ENCODE measurements at regions not wholly inside any gene's neighbourhood (a gene's known extent, or its start where the extent isn't known, plus 50 kb on each side); places are given as distances from the start of the nearest gene placed in this dataset.

DNA sequence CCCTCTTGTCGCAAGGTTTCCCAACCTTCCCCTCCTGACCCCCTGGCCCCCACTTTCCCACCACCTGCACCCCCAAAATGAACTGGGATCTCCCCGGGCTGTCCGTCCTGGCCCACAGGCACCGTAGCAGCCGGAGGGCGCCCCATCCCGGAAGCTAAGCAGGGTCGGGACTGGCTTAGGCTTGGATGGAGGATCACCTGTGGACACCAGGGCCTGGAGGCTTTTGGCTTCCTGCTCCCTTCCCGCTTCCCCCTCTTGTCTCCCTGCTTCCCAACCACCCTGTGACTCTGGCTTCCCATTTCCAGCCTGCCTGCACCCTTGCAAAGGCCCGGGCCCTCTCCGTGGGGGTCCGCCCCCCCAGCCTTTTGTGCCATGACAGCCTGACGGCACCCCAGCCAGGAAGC lies 2291.3 kb downstream of the TP53TG3F start:
- Mint-ChIP-seq H3K4me1 (no peaks in the 10 kb centered on the region), H3K27ac (no peak overlapping the region), H3K27me3 (ENCODE audit: low read depth) (peaks cover 1% of the 10 kb centered on the region), H3K4me3 (no peak overlapping the region), H3K36me3 (ENCODE audit: insufficient read depth in 1 of 3, low read depth in 3 of 3) (peaks cover 0 to 5% (median 5%) of the 10 kb centered on the region in 3 experiments; a peak in 4 of 7 replicates), H3K9me3 (peaks cover 85 to 95% of the 10 kb centered on the region in 2 experiments)
- Histone ChIP-seq H2BK20ac (ENCODE audit: low read depth, low read length, poor library complexity, severe bottlenecking) (no peak overlapping the region), H3K23me2 (ENCODE audit: insufficient read length, low read depth, low read length, poor library complexity, severe bottlenecking) (no peaks in the 10 kb centered on the region), H3K4me2 (ENCODE audit: insufficient read depth, insufficient read length, low read length) (no peak overlapping the region), H4K5ac (ENCODE audit: insufficient read length, low read depth, low read length) (no peak overlapping the region), H3K79me2 (ENCODE audit: insufficient read depth, low read length) (no peaks in the 10 kb centered on the region), H2BK15ac (ENCODE audit: low read depth, low read length) (no peak overlapping the region), H4K20me1 (ENCODE audit: control insufficient read depth, insufficient read depth, insufficient read length) (no peaks in the 10 kb centered on the region), H4K91ac (ENCODE audit: insufficient read length, low read depth, low read length) (no peak overlapping the region), H2BK5ac (ENCODE audit: insufficient read length, low read length) (no peak overlapping the region), H3K27ac (ENCODE audit: insufficient read length, low read depth, low read length) (no peak overlapping the region), H3T11ph (ENCODE audit: low read length) (no peak overlapping the region), H3K18ac (ENCODE audit: insufficient read length, low read depth, low read length) (no peak overlapping the region), H3K4ac (ENCODE audit: low read depth, low read length) (no peak overlapping the region), H3K27me3 (ENCODE audit: insufficient read depth, low read length) (no peaks in the 10 kb centered on the region), H3K23ac (ENCODE audit: insufficient read length, low read depth, low read length) (no peak overlapping the region), H3K9me3 (ENCODE audit: control insufficient read depth, low read depth, low read length) (peaks cover 94% of the 10 kb centered on the region), H4K8ac (replicated peaks; ENCODE audit: insufficient read length, low read depth, low read length) (no peak overlapping the region), H3K4me1 (ENCODE audit: insufficient read depth, low read length) (no peaks in the 10 kb centered on the region), H3K9ac (ENCODE audit: extremely low read depth, insufficient read length, low read length) (no peak overlapping the region), H2AFZ (ENCODE audit: low read length) (no peak overlapping the region), H2BK12ac (ENCODE audit: insufficient read length, low read depth, low read length) (no peak overlapping the region), H3K79me1 (ENCODE audit: insufficient read depth, low read depth, low read length, poor library complexity, severe bottlenecking) (no peaks in the 10 kb centered on the region), H3K14ac (ENCODE audit: insufficient read depth, low read length) (no peak overlapping the region), H2BK120ac (ENCODE audit: low read depth, low read length, poor library complexity, severe bottlenecking) (no peak overlapping the region), H2AK5ac (ENCODE audit: insufficient read length, low read length) (no peak overlapping the region), H3K56ac (ENCODE audit: insufficient read length, low read depth, low read length) (no peak overlapping the region)
- DNase-seq = no peak
- no CpG with 5 or more reads among the region's 13 CpGs for WGBS (ENCODE audit: extremely low coverage, insufficient read length, low lambda C conversion rate)
- TF ChIP-seq, protein P1, sequence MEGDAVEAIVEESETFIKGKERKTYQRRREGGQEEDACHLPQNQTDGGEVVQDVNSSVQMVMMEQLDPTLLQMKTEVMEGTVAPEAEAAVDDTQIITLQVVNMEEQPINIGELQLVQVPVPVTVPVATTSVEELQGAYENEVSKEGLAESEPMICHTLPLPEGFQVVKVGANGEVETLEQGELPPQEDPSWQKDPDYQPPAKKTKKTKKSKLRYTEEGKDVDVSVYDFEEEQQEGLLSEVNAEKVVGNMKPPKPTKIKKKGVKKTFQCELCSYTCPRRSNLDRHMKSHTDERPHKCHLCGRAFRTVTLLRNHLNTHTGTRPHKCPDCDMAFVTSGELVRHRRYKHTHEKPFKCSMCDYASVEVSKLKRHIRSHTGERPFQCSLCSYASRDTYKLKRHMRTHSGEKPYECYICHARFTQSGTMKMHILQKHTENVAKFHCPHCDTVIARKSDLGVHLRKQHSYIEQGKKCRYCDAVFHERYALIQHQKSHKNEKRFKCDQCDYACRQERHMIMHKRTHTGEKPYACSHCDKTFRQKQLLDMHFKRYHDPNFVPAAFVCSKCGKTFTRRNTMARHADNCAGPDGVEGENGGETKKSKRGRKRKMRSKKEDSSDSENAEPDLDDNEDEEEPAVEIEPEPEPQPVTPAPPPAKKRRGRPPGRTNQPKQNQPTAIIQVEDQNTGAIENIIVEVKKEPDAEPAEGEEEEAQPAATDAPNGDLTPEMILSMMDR (conservative IDR thresholded peaks at IDR 0.05) = no peak

Data from H9 (cell line).